ENCODE measurements at regions not wholly inside any gene's neighbourhood (a gene's known extent, or its start where the extent isn't known, plus 50 kb on each side); places are given as distances from the start of the nearest gene placed in this dataset.
A peak's percentile ranks its signal among the peaks of the same experiment; 100 is the strongest.

- TF ChIP-seq EP300 (IDR thresholded peaks at IDR 0.05; ENCODE audit: borderline replicate concordance) (no peak), MAX (IDR thresholded peaks at IDR 0.05) (no peak), TAF1 (IDR thresholded peaks at IDR 0.05; ENCODE audit: low read depth) (no peak), RAD21 (IDR thresholded peaks at IDR 0.05; ENCODE audit: low read depth) (no peak), REST (IDR thresholded peaks at IDR 0.05; ENCODE audit: low read depth) (no peak), NFIC (IDR thresholded peaks at IDR 0.05) (peak; percentile 76), TEAD4 (IDR thresholded peaks at IDR 0.05) (no peak), CEBPB (IDR thresholded peaks at IDR 0.05) (no peak)
Measured at GRCh38 chrX:140343226-140343868, 161.5 kb downstream of the SOX3 start.
